ENCODE measurements at regions not wholly inside any gene's neighbourhood (a gene's known extent, or its start where the extent isn't known, plus 50 kb on each side); places are given as distances from the start of the nearest gene placed in this dataset.

- H3K27ac ChIP-seq: no peak overlapping the region
- no peaks in the 10 kb centered on the region for H3K4me1 ChIP-seq
- no peaks in the 10 kb centered on the region for H3K9me3 ChIP-seq
- TF ChIP-seq CTCF (IDR thresholded peaks at IDR 0.05): no peak
- TF ChIP-seq POLR2A (IDR thresholded peaks at IDR 0.05): no peak
- ATAC-seq (no peak), DNase-seq (no peak)
- no peak overlapping the region for H3K4me3 ChIP-seq
- H3K36me3 ChIP-seq (replicated peaks in 1 of 2; ENCODE audit: insufficient read depth in 1 of 2, low read depth in 2 of 2): no peaks in the 10 kb centered on the region
- H3K27me3 ChIP-seq: no peaks in the 10 kb centered on the region
- intact Hi-C loops (cut with DNase I): no loop called here
These were observed 1118.5 kb downstream of the PCDH9 start for GRCh38 chr13:66111628-66112027.

GRCh38 chr13:66106246-66106645, 1123.9 kb downstream of the PCDH9 start:
- no peaks in the 10 kb centered on the region for H3K27me3 ChIP-seq
- ATAC-seq: no peak

GRCh38 chr13:66102864-66103263, 1127.3 kb downstream of the PCDH9 start:
- Histone ChIP-seq H3K27ac (no peak overlapping the region), H3K4me1 (no peaks in the 10 kb centered on the region), H3K36me3 (replicated peaks in 1 of 2; ENCODE audit: insufficient read depth in 1 of 2, low read depth in 2 of 2) (no peaks in the 10 kb centered on the region), H3K9me3 (no peaks in the 10 kb centered on the region), H3K27me3 (no peaks in the 10 kb centered on the region), H3K4me3 (no peak overlapping the region)
- WGBS, 2 donors: 88 to 89% methylated on average over 3 of the region's 3 CpGs
- intact Hi-C loops (cut with DNase I): no loop called here
- no peak for TF ChIP-seq POLR2A (IDR thresholded peaks at IDR 0.05)
- no peak for TF ChIP-seq CTCF (IDR thresholded peaks at IDR 0.05)
- ATAC-seq: no peak
- no peak for DNase-seq

More at GRCh38 chr13:66106246-66106645, 1123.9 kb downstream of the PCDH9 start:
- no peak overlapping the region for H3K4me3 ChIP-seq
- DNase-seq: no peak
- intact Hi-C loops (cut with DNase I): no loop called here
- no peaks in the 10 kb centered on the region for H3K9me3 ChIP-seq
- H3K4me1 ChIP-seq: no peaks in the 10 kb centered on the region
- TF ChIP-seq CTCF (IDR thresholded peaks at IDR 0.05): no peak
- TF ChIP-seq POLR2A (IDR thresholded peaks at IDR 0.05): no peak
- H3K36me3 ChIP-seq (replicated peaks in 1 of 2; ENCODE audit: insufficient read depth in 1 of 2, low read depth in 2 of 2): no peaks in the 10 kb centered on the region
- H3K27ac ChIP-seq: no peak overlapping the region
- WGBS, 2 donors: 72 to 81% methylated on average over 2 of the region's 2 CpGs

GRCh38 chr13:66099825-66100224, 1130.3 kb downstream of the PCDH9 start:
- Histone ChIP-seq H3K36me3 (replicated peaks in 1 of 2; ENCODE audit: insufficient read depth in 1 of 2, low read depth in 2 of 2) (no peaks in the 10 kb centered on the region), H3K9me3 (no peaks in the 10 kb centered on the region), H3K4me3 (no peak overlapping the region), H3K27ac (no peak overlapping the region), H3K4me1 (no peaks in the 10 kb centered on the region), H3K27me3 (no peaks in the 10 kb centered on the region)
- ATAC-seq (no peak), DNase-seq (no peak)
- WGBS, 2 donors: 71 to 77% methylated on average over 10 of the region's 10 CpGs
- intact Hi-C loops (cut with DNase I): no loop called here
- no peak for TF ChIP-seq POLR2A (IDR thresholded peaks at IDR 0.05)
- TF ChIP-seq CTCF (IDR thresholded peaks at IDR 0.05): no peak

- Histone ChIP-seq H3K4me1 (no peaks in the 10 kb centered on the region), H3K27ac (no peak overlapping the region), H3K4me3 (no peak overlapping the region), H3K36me3 (replicated peaks in 1 of 2; ENCODE audit: insufficient read depth in 1 of 2, low read depth in 2 of 2) (no peaks in the 10 kb centered on the region), H3K27me3 (no peaks in the 10 kb centered on the region), H3K9me3 (no peaks in the 10 kb centered on the region)
- TF ChIP-seq POLR2A (IDR thresholded peaks at IDR 0.05) (no peak), CTCF (IDR thresholded peaks at IDR 0.05) (no peak)
- intact Hi-C loops (cut with DNase I): no loop called here
- DNase-seq: no peak
- 53 to 58% methylated on average over 3 of the region's 3 CpGs for WGBS, 2 donors
- ATAC-seq: no peak
These were observed 1131.1 kb downstream of the PCDH9 start for GRCh38 chr13:66098931-66099628.
